ENCODE measurements at regions not wholly inside any gene's neighbourhood (a gene's known extent, or its start where the extent isn't known, plus 50 kb on each side); places are given as distances from the start of the nearest gene placed in this dataset.

GRCh38 chr1:181255270-181255929, 166.9 kb downstream of the IER5 start:
- peak; percentile 87 for DNase-seq (ENCODE audit: low spot score)
- no peak for FAIRE-seq

- no peak for DNase-seq (ENCODE audit: low spot score)
- FAIRE-seq, result no peak
Observed at GRCh38 chr1:181257117-181257516, 168.6 kb downstream of the IER5 start.

GRCh38 chr1:181259026-181259745, 170.7 kb downstream of the IER5 start:
- DNase-seq (ENCODE audit: low spot score) (no peak), FAIRE-seq (no peak)

- DNase-seq (ENCODE audit: low spot score) (no peak), FAIRE-seq (no peak)
Observed at GRCh38 chr1:181260271-181260670, 171.8 kb downstream of the IER5 start.

- FAIRE-seq (no peak), DNase-seq (ENCODE audit: low spot score) (no peak)
Observed at GRCh38 chr1:181260994-181261393, 172.5 kb downstream of the IER5 start.

GRCh38 chr1:181262069-181262468, 173.6 kb downstream of the IER5 start:
- DNase-seq (ENCODE audit: low spot score), result no peak
- no peak for FAIRE-seq

- DNase-seq (ENCODE audit: low spot score), result no peak
- no peak for FAIRE-seq
Observed at GRCh38 chr1:181263444-181263843, 174.9 kb downstream of the IER5 start.

GRCh38 chr1:181264821-181265220, 176.3 kb downstream of the IER5 start:
- FAIRE-seq (no peak), DNase-seq (ENCODE audit: low spot score) (no peak)

- DNase-seq (ENCODE audit: low spot score) (no peak), FAIRE-seq (no peak)
Observed at GRCh38 chr1:181284978-181285377, 196.5 kb downstream of the IER5 start.

GRCh38 chr1:181295217-181295616, 188.1 kb upstream of the CACNA1E start:
- no peak for DNase-seq (ENCODE audit: low spot score)
- FAIRE-seq, result no peak

GRCh38 chr1:181296180-181296579, 187.1 kb upstream of the CACNA1E start:
- FAIRE-seq (no peak), DNase-seq (ENCODE audit: low spot score) (no peak)

GRCh38 chr1:181308098-181308497, 175.2 kb upstream of the CACNA1E start:
- no peak for FAIRE-seq
- DNase-seq (ENCODE audit: low spot score), result no peak

GRCh38 chr1:181310560-181310959, 172.8 kb upstream of the CACNA1E start:
- peak; percentile 88 for DNase-seq (ENCODE audit: low spot score)
- FAIRE-seq, result peak; percentile 68

- DNase-seq (ENCODE audit: low spot score), result no peak
- no peak for FAIRE-seq
Observed at GRCh38 chr1:181312946-181313345, 170.4 kb upstream of the CACNA1E start.

GRCh38 chr1:181313466-181313865, 169.9 kb upstream of the CACNA1E start:
- DNase-seq (ENCODE audit: low spot score) (no peak), FAIRE-seq (no peak)

GRCh38 chr1:181314010-181314409, 169.3 kb upstream of the CACNA1E start:
- FAIRE-seq, result no peak
- no peak for DNase-seq (ENCODE audit: low spot score)

GRCh38 chr1:181314959-181315358, 168.4 kb upstream of the CACNA1E start:
- DNase-seq (ENCODE audit: low spot score), result no peak
- no peak for FAIRE-seq

- FAIRE-seq, result no peak
- no peak for DNase-seq (ENCODE audit: low spot score)
Observed at GRCh38 chr1:181317261-181317930, 165.9 kb upstream of the CACNA1E start.

- DNase-seq (ENCODE audit: low spot score) (no peak), FAIRE-seq (no peak)
Observed at GRCh38 chr1:181318022-181318857, 165.1 kb upstream of the CACNA1E start.

- no peak for DNase-seq (ENCODE audit: low spot score)
- FAIRE-seq, result no peak
Observed at GRCh38 chr1:181318858-181319235, 164.5 kb upstream of the CACNA1E start.

GRCh38 chr1:181319907-181320306, 163.4 kb upstream of the CACNA1E start:
- no peak for FAIRE-seq
- DNase-seq (ENCODE audit: low spot score), result no peak
